Nephron progenitor cell (in vitro differentiated cells): ENCODE measurements at regions not wholly inside any gene's neighbourhood (a gene's known extent, or its start where the extent isn't known, plus 50 kb on each side); places are given as distances from the start of the nearest gene placed in this dataset.

Experiments
- DNase-seq: peaks from one replicate; pipeline ENCODE4 v3.0.0; 2021
- H3K27ac Mint-ChIP-seq: 2 replicates; pipeline ENCODE4 v1.8.0; 2021; ENCODE audit warnings: mild to moderate bottlenecking, moderate library complexity, mixed read lengths
- H3K27me3 Mint-ChIP-seq: 2 replicates; pipeline ENCODE4 v1.8.0; 2021; ENCODE audit warnings: mild to moderate bottlenecking, low read depth, mixed read lengths; ENCODE audit not compliant: poor library complexity
- H3K36me3 Mint-ChIP-seq: 2 replicates; pipeline ENCODE4 v1.8.0; 2021; ENCODE audit warnings: low read depth, mixed read lengths
- H3K4me1 Mint-ChIP-seq: 2 replicates; pipeline ENCODE4 v1.8.0; 2021; ENCODE audit warnings: mixed read lengths
- H3K4me3 Mint-ChIP-seq: 2 replicates; pipeline ENCODE4 v1.8.0; 2021; ENCODE audit warnings: mild to moderate bottlenecking, moderate library complexity, mixed read lengths
- H3K9me3 Mint-ChIP-seq: 2 replicates; pipeline ENCODE4 v1.8.0; 2021; ENCODE audit warnings: mild to moderate bottlenecking, moderate library complexity, mixed read lengths
- TF ChIP-seq, protein P1 (sequence below): fragments of 200-600 bp; sonication (generic); IDR thresholded peaks from 2 replicates; pipeline ENCODE4 v1.5.0; 2021; ENCODE audit warnings: antibody characterized with exemption

GRCh38 chr7:17153536-17153935 lies 144.9 kb upstream of the AHR start:
- Mint-ChIP-seq H3K9me3 (no peaks in the 10 kb centered on the region), H3K36me3 (no peaks in the 10 kb centered on the region), H3K27ac (no peak overlapping the region), H3K4me3 (no peak overlapping the region), H3K4me1 (no peaks in the 10 kb centered on the region), H3K27me3 (peaks cover 3% of the 10 kb centered on the region)
- DNase-seq, result no peak
- TF ChIP-seq, protein P1, sequence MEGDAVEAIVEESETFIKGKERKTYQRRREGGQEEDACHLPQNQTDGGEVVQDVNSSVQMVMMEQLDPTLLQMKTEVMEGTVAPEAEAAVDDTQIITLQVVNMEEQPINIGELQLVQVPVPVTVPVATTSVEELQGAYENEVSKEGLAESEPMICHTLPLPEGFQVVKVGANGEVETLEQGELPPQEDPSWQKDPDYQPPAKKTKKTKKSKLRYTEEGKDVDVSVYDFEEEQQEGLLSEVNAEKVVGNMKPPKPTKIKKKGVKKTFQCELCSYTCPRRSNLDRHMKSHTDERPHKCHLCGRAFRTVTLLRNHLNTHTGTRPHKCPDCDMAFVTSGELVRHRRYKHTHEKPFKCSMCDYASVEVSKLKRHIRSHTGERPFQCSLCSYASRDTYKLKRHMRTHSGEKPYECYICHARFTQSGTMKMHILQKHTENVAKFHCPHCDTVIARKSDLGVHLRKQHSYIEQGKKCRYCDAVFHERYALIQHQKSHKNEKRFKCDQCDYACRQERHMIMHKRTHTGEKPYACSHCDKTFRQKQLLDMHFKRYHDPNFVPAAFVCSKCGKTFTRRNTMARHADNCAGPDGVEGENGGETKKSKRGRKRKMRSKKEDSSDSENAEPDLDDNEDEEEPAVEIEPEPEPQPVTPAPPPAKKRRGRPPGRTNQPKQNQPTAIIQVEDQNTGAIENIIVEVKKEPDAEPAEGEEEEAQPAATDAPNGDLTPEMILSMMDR, result no peak

- Mint-ChIP-seq H3K27me3 (peaks cover 3% of the 10 kb centered on the region), H3K36me3 (no peaks in the 10 kb centered on the region), H3K9me3 (no peaks in the 10 kb centered on the region), H3K4me3 (no peak overlapping the region), H3K4me1 (no peaks in the 10 kb centered on the region), H3K27ac (no peak overlapping the region)
- TF ChIP-seq, protein P1, result no peak
- no peak for DNase-seq
Observed at GRCh38 chr7:17155529-17155928, 142.9 kb upstream of the AHR start.

GRCh38 chr7:17158261-17158660 lies 140.2 kb upstream of the AHR start:
- Mint-ChIP-seq H3K9me3 (peaks cover 3% of the 10 kb centered on the region), H3K4me3 (no peak overlapping the region), H3K27me3 (peaks cover 3% of the 10 kb centered on the region), H3K36me3 (no peaks in the 10 kb centered on the region), H3K27ac (no peak overlapping the region), H3K4me1 (no peaks in the 10 kb centered on the region)
- TF ChIP-seq, protein P1, result no peak
- no peak for DNase-seq

GRCh38 chr7:17159500-17160037 lies 138.9 kb upstream of the AHR start:
- DNase-seq, result no peak
- TF ChIP-seq, protein P1, result no peak
- Mint-ChIP-seq H3K27me3 (peaks cover 3% of the 10 kb centered on the region), H3K9me3 (peaks cover 3% of the 10 kb centered on the region), H3K27ac (no peak overlapping the region), H3K4me1 (no peaks in the 10 kb centered on the region), H3K36me3 (no peaks in the 10 kb centered on the region), H3K4me3 (no peak overlapping the region)

DNA sequence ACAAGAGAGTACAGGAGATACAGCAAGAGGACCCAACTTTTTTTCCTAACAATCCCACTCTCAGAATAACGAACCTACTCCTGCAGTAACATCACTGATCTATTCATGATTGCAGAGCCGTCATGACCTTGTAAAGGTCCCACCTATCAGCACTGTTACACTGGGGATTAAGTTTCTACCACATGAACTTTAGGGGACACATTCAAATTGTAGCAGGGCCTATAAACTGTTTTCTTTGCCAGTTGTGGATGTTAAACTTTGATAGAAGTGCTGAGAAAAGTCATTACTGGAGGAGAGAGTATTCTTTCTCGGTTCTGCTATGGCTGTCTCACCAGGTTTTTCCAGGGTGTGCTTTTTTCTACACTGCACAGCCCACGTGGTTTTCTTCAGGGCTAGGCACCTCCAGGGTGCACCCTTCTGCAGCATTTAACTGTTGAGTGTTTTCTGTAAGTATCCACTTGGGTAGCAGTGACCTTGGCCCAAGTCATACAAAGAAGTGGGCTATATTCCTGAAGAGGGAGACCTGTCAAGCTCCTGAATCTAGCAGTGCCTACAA lies 131.6 kb upstream of the AHR start:
- no peaks in the 10 kb centered on the region for H3K36me3 Mint-ChIP-seq
- H3K4me1 Mint-ChIP-seq, result no peaks in the 10 kb centered on the region

More for the DNA sequence above, 131.6 kb upstream of the AHR start:
- no peak overlapping the region for H3K4me3 Mint-ChIP-seq
- TF ChIP-seq, protein P1, result no peak
- H3K27ac Mint-ChIP-seq, result no peak overlapping the region
- H3K27me3 Mint-ChIP-seq, result no peaks in the 10 kb centered on the region
- DNase-seq, result no peak
- H3K9me3 Mint-ChIP-seq, result peaks cover 2% of the 10 kb centered on the region
